ENCODE measurements at regions not wholly inside any gene's neighbourhood (a gene's known extent, or its start where the extent isn't known, plus 50 kb on each side); places are given as distances from the start of the nearest gene placed in this dataset.

DNA sequence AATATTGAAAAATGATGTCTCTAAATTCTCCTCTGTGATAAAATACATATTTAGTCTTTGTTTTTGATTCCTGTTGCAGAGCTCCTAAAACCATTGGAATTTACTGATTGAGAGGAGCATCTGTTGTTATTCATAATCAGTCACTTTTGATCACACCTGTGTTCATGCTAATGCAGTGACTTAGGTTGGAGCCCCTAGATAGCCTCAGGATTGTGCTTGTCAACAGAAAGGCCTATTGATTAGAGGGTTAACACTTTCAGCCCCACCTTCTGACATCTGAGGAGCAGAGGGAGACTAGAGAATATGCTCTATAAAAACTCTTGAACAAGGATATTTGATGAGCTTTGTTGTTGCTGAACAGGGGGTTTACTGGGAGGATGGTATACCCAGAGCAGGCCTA, 409.5 kb upstream of the ADGRL3 start:
- Histone ChIP-seq H3K9me3 (ENCODE audit: control insufficient read depth, low read length) (no peaks in the 10 kb centered on the region), H3K4me1 (ENCODE audit: control insufficient read depth, insufficient read depth, low read length, poor library complexity, severe bottlenecking) (no peaks in the 10 kb centered on the region), H3K27ac (ENCODE audit: low read depth, low read length, severe bottlenecking) (no peak overlapping the region), H3K36me3 (ENCODE audit: control insufficient read depth, insufficient read depth, low read length) (no peaks in the 10 kb centered on the region), H3K4me3 (ENCODE audit: extremely low read depth, insufficient read depth, low read length, poor library complexity, severe bottlenecking) (no peak overlapping the region)

DNA sequence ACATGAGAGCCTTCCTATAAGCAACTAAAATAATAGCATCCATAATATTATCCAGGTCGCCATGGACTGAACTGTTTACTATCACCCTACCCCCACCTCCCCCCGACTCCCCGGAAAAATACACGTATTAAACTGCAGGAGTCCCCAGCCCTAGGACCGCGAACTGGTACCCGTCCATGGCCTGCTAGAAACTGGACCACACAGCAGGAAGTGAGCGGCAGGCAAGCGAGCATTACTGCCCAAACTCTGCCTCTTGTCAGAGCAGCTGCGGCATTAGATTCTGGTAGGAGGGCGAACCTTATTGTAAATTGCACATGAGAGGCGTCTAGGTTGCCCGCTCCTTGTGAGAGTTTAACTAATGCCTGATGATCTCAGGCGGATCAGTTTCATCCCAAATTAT, 405.8 kb upstream of the ADGRL3 start:
- Histone ChIP-seq H3K4me1 (ENCODE audit: control insufficient read depth, insufficient read depth, low read length, poor library complexity, severe bottlenecking) (no peaks in the 10 kb centered on the region), H3K4me3 (ENCODE audit: extremely low read depth, insufficient read depth, low read length, poor library complexity, severe bottlenecking) (no peak overlapping the region), H3K9me3 (ENCODE audit: control insufficient read depth, low read length) (no peaks in the 10 kb centered on the region), H3K36me3 (ENCODE audit: control insufficient read depth, insufficient read depth, low read length) (no peaks in the 10 kb centered on the region), H3K27ac (ENCODE audit: low read depth, low read length, severe bottlenecking) (no peak overlapping the region)
- 89 to 96% methylated on average over 12 to 13 of the region's 14 CpGs for WGBS, 2 experiments (ENCODE audit: insufficient coverage in 2 of 2)

DNA sequence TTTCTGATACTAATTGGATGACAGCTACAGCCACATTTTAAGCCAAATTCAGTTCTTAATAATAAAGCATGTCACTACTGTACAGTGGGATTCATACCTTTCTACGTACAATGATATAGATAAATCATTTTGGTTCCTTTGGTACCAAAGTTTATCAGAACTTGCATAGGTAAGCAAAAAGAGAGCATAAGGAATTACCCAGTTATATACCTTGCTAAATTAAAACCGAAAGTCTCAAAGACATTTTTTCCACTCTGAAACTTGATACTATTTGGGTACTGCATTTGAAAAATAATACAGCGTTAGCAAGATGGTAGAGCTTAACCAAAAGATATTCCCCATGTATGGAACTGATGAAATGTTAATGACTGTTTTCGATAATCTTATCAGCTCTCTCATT, 400.9 kb upstream of the ADGRL3 start:
- whole genome bisulfite sequencing, 2 experiments (ENCODE audit: insufficient coverage in 2 of 2), result no CpG with 5 or more reads among the region's 4 CpGs
- Histone ChIP-seq H3K4me3 (ENCODE audit: extremely low read depth, insufficient read depth, low read length, poor library complexity, severe bottlenecking) (no peak overlapping the region), H3K36me3 (ENCODE audit: control insufficient read depth, insufficient read depth, low read length) (no peaks in the 10 kb centered on the region), H3K27ac (ENCODE audit: low read depth, low read length, severe bottlenecking) (no peak overlapping the region), H3K4me1 (ENCODE audit: control insufficient read depth, insufficient read depth, low read length, poor library complexity, severe bottlenecking) (no peaks in the 10 kb centered on the region), H3K9me3 (ENCODE audit: control insufficient read depth, low read length) (no peaks in the 10 kb centered on the region)

DNA sequence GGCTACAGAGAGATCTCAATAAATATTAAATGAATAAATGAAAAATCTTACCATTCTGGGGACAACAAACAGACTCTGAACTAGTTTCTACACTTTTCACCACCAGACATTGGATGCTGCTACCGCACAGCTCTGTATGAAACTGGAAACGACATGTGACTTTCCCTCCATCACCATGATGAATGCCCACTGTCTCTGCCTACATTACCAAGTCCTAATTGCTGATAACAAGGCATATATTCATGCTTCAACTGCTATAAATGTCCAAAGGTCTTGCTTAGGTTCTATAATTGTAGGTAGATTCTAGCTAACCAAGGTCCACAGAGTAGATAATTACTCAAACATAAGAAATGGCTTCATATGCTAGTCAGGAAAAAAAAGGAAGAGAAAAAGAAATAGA, 399.4 kb upstream of the ADGRL3 start:
- WGBS, 2 experiments (ENCODE audit: insufficient coverage in 2 of 2), result 92 to 95% methylated on average over 2 of the region's 2 CpGs
- Histone ChIP-seq H3K36me3 (ENCODE audit: control insufficient read depth, insufficient read depth, low read length) (no peaks in the 10 kb centered on the region), H3K4me3 (ENCODE audit: extremely low read depth, insufficient read depth, low read length, poor library complexity, severe bottlenecking) (no peak overlapping the region)

DNA sequence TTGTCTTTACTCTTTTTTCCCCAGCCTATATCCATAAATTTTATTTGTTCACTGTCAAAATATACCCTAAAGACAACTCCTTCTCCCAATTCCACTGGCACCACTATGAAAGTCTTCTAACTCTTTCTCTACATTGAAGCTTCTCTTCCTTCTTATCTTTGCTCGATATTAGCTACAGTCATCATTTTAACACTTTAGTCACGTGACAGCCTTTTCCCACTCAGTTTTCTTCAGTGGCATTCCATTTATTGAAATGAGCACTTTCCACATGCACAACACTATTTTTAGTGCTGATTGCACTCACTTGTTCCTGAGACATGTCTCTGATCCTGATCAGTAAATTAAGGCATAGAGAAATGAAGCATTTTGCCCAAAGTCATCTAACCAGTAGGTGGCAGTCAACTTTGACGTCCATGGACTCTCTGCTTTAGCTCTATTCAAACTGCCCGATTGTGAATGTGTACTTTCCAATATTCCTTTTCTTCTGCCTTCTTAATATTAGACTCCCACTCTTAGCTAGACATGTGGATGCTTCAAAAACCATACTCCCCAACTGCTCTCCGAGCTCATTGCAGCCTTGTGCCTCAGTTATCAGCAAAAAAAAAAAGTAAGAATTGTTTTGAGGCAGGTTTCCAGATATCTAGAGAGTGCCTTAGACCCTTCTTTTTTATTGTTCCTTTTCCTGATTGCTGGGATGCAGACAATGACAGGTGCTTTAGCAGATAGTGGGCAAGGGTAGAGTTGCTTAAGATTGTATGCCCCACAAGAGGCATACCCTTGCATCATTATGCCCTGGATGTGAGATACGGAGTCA, 394.4 kb upstream of the ADGRL3 start:
- H3K27ac ChIP-seq (ENCODE audit: low read depth, low read length, severe bottlenecking), result no peak overlapping the region
- no peaks in the 10 kb centered on the region for H3K36me3 ChIP-seq (ENCODE audit: control insufficient read depth, insufficient read depth, low read length)
- H3K4me1 ChIP-seq (ENCODE audit: control insufficient read depth, insufficient read depth, low read length, poor library complexity, severe bottlenecking), result no peaks in the 10 kb centered on the region
- H3K4me3 ChIP-seq (ENCODE audit: extremely low read depth, insufficient read depth, low read length, poor library complexity, severe bottlenecking), result no peak overlapping the region
- no peaks in the 10 kb centered on the region for H3K9me3 ChIP-seq (ENCODE audit: control insufficient read depth, low read length)
- 56 to 65% methylated on average over 3 to 6 of the region's 6 CpGs for WGBS, 2 experiments (ENCODE audit: insufficient coverage in 2 of 2)

More for the DNA sequence above, 399.4 kb upstream of the ADGRL3 start:
- no peaks in the 10 kb centered on the region for H3K9me3 ChIP-seq (ENCODE audit: control insufficient read depth, low read length)
- no peaks in the 10 kb centered on the region for H3K4me1 ChIP-seq (ENCODE audit: control insufficient read depth, insufficient read depth, low read length, poor library complexity, severe bottlenecking)
- no peak overlapping the region for H3K27ac ChIP-seq (ENCODE audit: low read depth, low read length, severe bottlenecking)

DNA sequence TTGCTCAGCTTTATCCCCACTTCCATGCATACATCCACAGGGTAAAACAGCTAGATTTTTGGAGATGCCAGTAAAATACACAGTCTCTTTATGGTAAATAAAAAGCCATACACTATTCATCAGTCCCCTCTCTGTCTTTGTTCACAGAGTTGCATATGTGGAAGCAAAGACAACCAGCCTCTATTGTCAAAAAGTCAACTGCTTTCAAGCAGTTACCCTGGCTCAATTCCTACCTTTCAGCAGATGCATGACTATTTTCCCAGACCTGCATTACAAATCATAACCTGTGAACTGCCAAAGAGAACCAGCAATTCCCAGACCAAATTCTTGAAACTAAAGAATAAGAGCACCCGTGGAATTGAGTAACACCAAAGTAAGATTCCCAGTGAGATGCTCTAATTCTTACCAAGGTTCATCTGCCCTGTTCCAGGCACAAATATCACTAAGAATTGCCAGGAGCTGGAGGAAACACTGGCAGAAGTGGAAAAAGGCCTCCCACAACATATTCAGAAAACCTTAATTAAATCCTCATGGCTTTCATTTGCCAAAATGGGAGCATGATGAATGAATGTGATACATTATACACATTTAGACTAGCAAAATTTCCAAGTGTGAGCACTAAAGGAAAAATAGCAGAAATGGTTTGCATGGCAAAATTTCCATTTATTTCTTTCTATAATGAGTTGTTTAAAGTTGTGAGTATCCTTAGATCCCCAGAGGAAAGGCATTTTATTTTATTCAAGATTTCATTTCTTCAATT, 391.2 kb upstream of the ADGRL3 start:
- Histone ChIP-seq H3K36me3 (ENCODE audit: control insufficient read depth, insufficient read depth, low read length) (no peaks in the 10 kb centered on the region), H3K4me1 (ENCODE audit: control insufficient read depth, insufficient read depth, low read length, poor library complexity, severe bottlenecking) (no peaks in the 10 kb centered on the region), H3K27ac (ENCODE audit: low read depth, low read length, severe bottlenecking) (no peak overlapping the region), H3K4me3 (ENCODE audit: extremely low read depth, insufficient read depth, low read length, poor library complexity, severe bottlenecking) (no peak overlapping the region), H3K9me3 (ENCODE audit: control insufficient read depth, low read length) (no peaks in the 10 kb centered on the region)
- 75% methylated on average over 1 of the region's 1 CpG; no CpG with 5 or more reads in 1 of the 2 experiments for WGBS, 2 experiments (ENCODE audit: insufficient coverage in 2 of 2)

DNA sequence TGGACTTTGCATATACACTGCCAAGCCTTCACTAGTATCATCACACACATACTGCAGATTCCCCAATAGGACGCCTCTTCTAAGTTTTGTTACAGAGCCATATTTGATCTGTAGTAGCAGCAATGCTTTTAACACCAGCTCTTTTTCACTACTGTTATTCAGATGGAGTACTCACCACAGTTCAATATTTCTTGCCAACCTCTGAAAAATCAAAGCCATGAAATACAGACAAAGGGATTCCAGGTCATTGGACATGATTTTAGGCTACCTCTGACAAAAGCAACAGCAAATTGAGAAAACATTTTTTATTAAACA, 390.7 kb upstream of the ADGRL3 start:
- no peak overlapping the region for H3K27ac ChIP-seq (ENCODE audit: low read depth, low read length, severe bottlenecking)
- H3K36me3 ChIP-seq (ENCODE audit: control insufficient read depth, insufficient read depth, low read length), result no peaks in the 10 kb centered on the region
- H3K9me3 ChIP-seq (ENCODE audit: control insufficient read depth, low read length), result no peaks in the 10 kb centered on the region
- H3K4me3 ChIP-seq (ENCODE audit: extremely low read depth, insufficient read depth, low read length, poor library complexity, severe bottlenecking), result no peak overlapping the region
- H3K4me1 ChIP-seq (ENCODE audit: control insufficient read depth, insufficient read depth, low read length, poor library complexity, severe bottlenecking), result no peaks in the 10 kb centered on the region
- 83 to 100% methylated on average over 1 of the region's 1 CpG for WGBS, 2 experiments (ENCODE audit: insufficient coverage in 2 of 2)

DNA sequence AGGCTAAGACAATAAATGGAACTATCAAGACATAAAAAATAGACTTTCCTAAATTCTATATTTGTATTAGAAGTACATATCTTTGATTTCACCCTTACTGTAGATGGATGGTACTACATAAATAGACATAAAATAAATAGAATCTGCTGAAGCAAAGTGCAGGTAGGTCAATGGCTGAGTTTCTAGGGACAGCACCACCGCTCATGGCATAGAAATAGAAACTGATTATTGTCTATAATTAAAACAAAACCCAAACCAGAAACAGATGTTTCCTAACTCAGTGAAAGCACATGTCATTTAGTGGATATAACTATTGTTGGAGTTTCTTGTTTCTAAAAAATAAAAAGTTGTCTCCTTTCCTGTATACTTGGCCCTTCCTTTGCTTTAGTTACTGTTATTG, 387.3 kb upstream of the ADGRL3 start:
- H3K4me3 ChIP-seq (ENCODE audit: extremely low read depth, insufficient read depth, low read length, poor library complexity, severe bottlenecking), result no peak overlapping the region
- H3K9me3 ChIP-seq (ENCODE audit: control insufficient read depth, low read length), result no peaks in the 10 kb centered on the region
- H3K4me1 ChIP-seq (ENCODE audit: control insufficient read depth, insufficient read depth, low read length, poor library complexity, severe bottlenecking), result no peaks in the 10 kb centered on the region
- no peaks in the 10 kb centered on the region for H3K36me3 ChIP-seq (ENCODE audit: control insufficient read depth, insufficient read depth, low read length)
- no CpG with 5 or more reads among the region's 1 CpG for WGBS, 2 experiments (ENCODE audit: insufficient coverage in 2 of 2)
- no peak overlapping the region for H3K27ac ChIP-seq (ENCODE audit: low read depth, low read length, severe bottlenecking)

GRCh38 chr4:60814549-60814948, 385.6 kb upstream of the ADGRL3 start:
- Histone ChIP-seq H3K9me3 (ENCODE audit: control insufficient read depth, low read length) (no peaks in the 10 kb centered on the region), H3K4me1 (ENCODE audit: control insufficient read depth, insufficient read depth, low read length, poor library complexity, severe bottlenecking) (no peaks in the 10 kb centered on the region), H3K27ac (ENCODE audit: low read depth, low read length, severe bottlenecking) (no peak overlapping the region), H3K36me3 (ENCODE audit: control insufficient read depth, insufficient read depth, low read length) (no peaks in the 10 kb centered on the region), H3K4me3 (ENCODE audit: extremely low read depth, insufficient read depth, low read length, poor library complexity, severe bottlenecking) (no peak overlapping the region)
- WGBS, 2 experiments (ENCODE audit: insufficient coverage in 2 of 2), result 79 to 93% methylated on average over 2 to 4 of the region's 4 CpGs

GRCh38 chr4:60817609-60818008, 382.5 kb upstream of the ADGRL3 start:
- no peak overlapping the region for H3K4me3 ChIP-seq (ENCODE audit: extremely low read depth, insufficient read depth, low read length, poor library complexity, severe bottlenecking)
- no peaks in the 10 kb centered on the region for H3K9me3 ChIP-seq (ENCODE audit: control insufficient read depth, low read length)
- 80% methylated on average over 1 of the region's 1 CpG; no CpG with 5 or more reads in 1 of the 2 experiments for WGBS, 2 experiments (ENCODE audit: insufficient coverage in 2 of 2)
- no peaks in the 10 kb centered on the region for H3K36me3 ChIP-seq (ENCODE audit: control insufficient read depth, insufficient read depth, low read length)
- H3K4me1 ChIP-seq (ENCODE audit: control insufficient read depth, insufficient read depth, low read length, poor library complexity, severe bottlenecking), result no peaks in the 10 kb centered on the region
- H3K27ac ChIP-seq (ENCODE audit: low read depth, low read length, severe bottlenecking), result no peak overlapping the region

GRCh38 chr4:60822986-60823385, 377.1 kb upstream of the ADGRL3 start:
- no peak overlapping the region for H3K27ac ChIP-seq (ENCODE audit: low read depth, low read length, severe bottlenecking)
- H3K4me1 ChIP-seq (ENCODE audit: control insufficient read depth, insufficient read depth, low read length, poor library complexity, severe bottlenecking), result no peaks in the 10 kb centered on the region
- H3K36me3 ChIP-seq (ENCODE audit: control insufficient read depth, insufficient read depth, low read length), result no peaks in the 10 kb centered on the region
- WGBS, 2 experiments (ENCODE audit: insufficient coverage in 2 of 2), result 67% methylated on average over 1 of the region's 2 CpGs; no CpG with 5 or more reads in 1 of the 2 experiments
- H3K4me3 ChIP-seq (ENCODE audit: extremely low read depth, insufficient read depth, low read length, poor library complexity, severe bottlenecking), result no peak overlapping the region
- H3K9me3 ChIP-seq (ENCODE audit: control insufficient read depth, low read length), result peaks cover 7% of the 10 kb centered on the region

Data from mesodermal cell (in vitro differentiated cells).